GM12878 (cell line): ENCODE measurements at regions not wholly inside any gene's neighbourhood (a gene's known extent, or its start where the extent isn't known, plus 50 kb on each side); places are given as distances from the start of the nearest gene placed in this dataset.

Experiments
- ATAC-seq: fragments of 200-7000 bp; cut with Tn5 transposase; 3 replicates; pipeline ENCODE4 v1.9.1; 2020; ENCODE audit warnings: mild to moderate bottlenecking, moderate library complexity
- BruUV-seq: library from RNA; stranded (reverse); fragments of 400-500 nt; replicated peaks from 2 replicates; lab custom pipeline; 2021; lab: Mats Ljungman, UMichigan
- CTCF ChIA-PET: fragments of 300-600 bp; sonication (Branson Sonifier 250); formaldehyde crosslinking; extraction: SDS; loops from one replicate; lab custom pipeline; 2021; ENCODE audit warnings: inconsistent platforms; lab: Yijun Ruan, JAX
- POLR2A ChIA-PET: fragments of 350-600 bp; formaldehyde crosslinking; extraction: SDS; loops from one replicate; lab custom pipeline; 2021; ENCODE audit warnings: inconsistent platforms; lab: Charles Lee
- RAD21 ChIA-PET: fragments of 300-600 bp; sonication (Branson Sonifier 250); formaldehyde crosslinking; loops from one replicate; lab custom pipeline; 2023; ENCODE audit warnings: antibody characterized with exemption; ENCODE audit not compliant: unreplicated experiment; lab: Charles Lee
- SMC1A ChIA-PET: fragments of 300-600 bp; sonication (Branson Sonifier 250); formaldehyde crosslinking; loops from one replicate; lab custom pipeline; 2023; ENCODE audit not compliant: unreplicated experiment, uncharacterized antibody; lab: Charles Lee
- DNase-seq: peaks from one replicate; pipeline ENCODE4 v3.0.0-alpha.2; 2011; ENCODE audit warnings: low read depth, low spot score
- FAIRE-seq: peaks from 3 replicates; lab custom pipeline; 2011; peaks lifted over from hg19 to GRCh38; lab: Jason Lieb, UNC
- H2AFZ ChIP-seq: 2 replicates; pipeline ENCODE4 v1.6.0; 2011; ENCODE audit warnings: low read depth, low read length, control low read depth; ENCODE audit not compliant: control insufficient read depth
- H3K27ac ChIP-seq: 2 replicates; pipeline ENCODE4 v1.5.1; 2011; ENCODE audit warnings: control low read depth; ENCODE audit not compliant: control insufficient read depth, insufficient read depth
- H3K27me3 ChIP-seq, 2 experiments: replicated peaks in 1 of 2; 2 replicates each; pipeline versions ENCODE4 v1.6.0 to v1.6.1; 2011; ENCODE audit warnings: low read length in 1 of 2; ENCODE audit not compliant: control insufficient read depth in 2 of 2, insufficient read depth in 2 of 2
- H3K36me3 ChIP-seq, 2 experiments: 2 replicates each; pipeline ENCODE4 v1.5.1; 2011; ENCODE audit warnings: low read length in 1 of 2; ENCODE audit not compliant: control insufficient read depth in 2 of 2, insufficient read depth in 2 of 2
- H3K4me1 ChIP-seq: 2 replicates; pipeline ENCODE4 v1.6.1; 2011; ENCODE audit warnings: mild to moderate bottlenecking, low read length, moderate library complexity, mixed read lengths; ENCODE audit not compliant: control insufficient read depth, insufficient read depth
- H3K4me2 ChIP-seq: 2 replicates; pipeline ENCODE4 v1.6.0; 2011; ENCODE audit warnings: control low read depth; ENCODE audit not compliant: control insufficient read depth, insufficient read depth
- H3K4me3 ChIP-seq: fragments of 200-600 bp; sonication (generic); 2 replicates; pipeline ENCODE4 v1.5.1; 2016
- H3K79me2 ChIP-seq: 2 replicates; pipeline ENCODE4 v1.6.0; 2011; ENCODE audit warnings: low read length; ENCODE audit not compliant: control insufficient read depth, insufficient read depth
- H3K9ac ChIP-seq: 2 replicates; pipeline ENCODE4 v1.8.0; 2011; ENCODE audit warnings: low read length, control low read depth, mixed read lengths; ENCODE audit not compliant: control insufficient read depth, insufficient read depth
- H3K9me3 ChIP-seq: replicated peaks from 3 replicates; pipeline ENCODE4 v1.5.1; 2011; ENCODE audit warnings: mild to moderate bottlenecking, low read length; ENCODE audit not compliant: control insufficient read depth, insufficient read depth
- H4K20me1 ChIP-seq: 2 replicates; pipeline ENCODE4 v1.6.0; 2011; ENCODE audit not compliant: control insufficient read depth, insufficient read depth
- BRCA1 ChIP-seq: IDR thresholded peaks from 2 replicates; pipeline ENCODE4 v1.6.1; 2011; ENCODE audit warnings: low read depth, low read length, improper control_type of control experiment
- EED ChIP-seq: sonication (generic); IDR thresholded peaks from 2 replicates; pipeline ENCODE4 v1.6.1; 2016; ENCODE audit warnings: antibody characterized with exemption, low read depth
- KLF5 ChIP-seq: fragments of 450-650 bp; IDR thresholded peaks from 2 replicates; pipeline ENCODE4 v1.6.1; 2014; ENCODE audit warnings: mild to moderate bottlenecking; ENCODE audit not compliant: partially characterized antibody
- MTA3 ChIP-seq: IDR thresholded peaks from 2 replicates; pipeline ENCODE4 v1.6.1; 2012; ENCODE audit warnings: low read length, inconsistent platforms, borderline replicate concordance
- MYB ChIP-seq: fragments of 150-350 bp; IDR thresholded peaks from 2 replicates; pipeline ENCODE4 v1.6.1; 2014; ENCODE audit warnings: mild to moderate bottlenecking, low read depth, low read length, borderline replicate concordance
- RB1 ChIP-seq: fragments of 450-650 bp; formaldehyde crosslinking; IDR thresholded peaks from 2 replicates; pipeline ENCODE4 v1.6.1; 2017; ENCODE audit warnings: mild to moderate bottlenecking, borderline replicate concordance
- RBBP5 ChIP-seq: fragments of 200-600 bp; sonication (generic); conservative IDR thresholded peaks from 2 replicates; pipeline ENCODE4 v1.6.1; 2016
- ZBED1 ChIP-seq: IDR thresholded peaks from 2 replicates; pipeline ENCODE4 v1.6.1; 2016; ENCODE audit warnings: borderline replicate concordance
- ZNF622 ChIP-seq: fragments of 450-650 bp; IDR thresholded peaks from 2 replicates; pipeline ENCODE4 v1.6.1; 2017; ENCODE audit warnings: mild to moderate bottlenecking, inconsistent platforms
- WGBS: methylation state at CpG from one replicate; pipeline ENCODE4 v1.1.6; 2016; ENCODE audit warnings: low lambda C conversion rate; ENCODE audit not compliant: insufficient replicate concordance, insufficient coverage; ENCODE audit errors: missing lambda C conversion rate; 5-methylcytosine and 5-hydroxymethylcytosine counted together
- in situ Hi-C: fragments of 300-500 bp; cut with MboI; formaldehyde crosslinking; loops from 9 replicates; pipeline ENCODE4 v1.14.3; 2018; ENCODE audit warnings: mixed read lengths
- intact Hi-C: fragments of 100-400 bp; cut with micrococcal nuclease; formaldehyde crosslinking; loops from one replicate; pipeline ENCODE4 v1.14.2; 2022; ENCODE audit not compliant: unreplicated experiment
- TF ChIP-seq, protein P1 (sequence below): fragments of 150-350 bp; IDR thresholded peaks from 2 replicates; pipeline ENCODE4 v1.6.1; 2016; ENCODE audit warnings: low read depth, low read length
- TF ChIP-seq, protein P2 (sequence below): fragments of 450-650 bp; formaldehyde crosslinking; IDR thresholded peaks from 2 replicates; pipeline ENCODE4 v1.4.0; 2020; ENCODE audit warnings: mild to moderate bottlenecking, moderate library complexity
- TF ChIP-seq, protein P3 (sequence below): IDR thresholded peaks from 2 replicates; pipeline ENCODE4 v1.6.1; 2012; ENCODE audit warnings: low read depth, low read length, improper control_type of control experiment
- TF ChIP-seq, protein P4 (sequence below): fragments of 450-650 bp; IDR thresholded peaks from 2 replicates; pipeline ENCODE4 v1.6.1; 2018; ENCODE audit warnings: borderline replicate concordance, mild to moderate bottlenecking; ENCODE audit not compliant: partially characterized antibody

DNA sequence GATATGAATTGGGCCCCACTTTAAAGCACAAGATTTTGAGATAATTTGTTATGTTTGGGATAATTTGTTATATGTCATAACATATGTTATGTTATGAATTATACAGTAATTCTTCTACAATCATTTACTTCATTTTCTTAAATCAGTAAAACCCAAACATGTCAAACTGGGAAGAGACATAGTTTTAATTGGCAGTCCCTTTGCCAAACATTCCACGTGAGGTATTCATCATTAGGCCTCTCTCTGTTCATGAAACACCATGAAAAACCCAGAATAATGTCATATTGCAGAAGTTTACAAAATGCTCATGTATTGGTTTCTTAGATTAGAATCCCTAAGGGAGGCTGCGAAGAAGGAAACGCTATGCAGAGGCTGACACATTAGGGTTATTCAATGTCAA, 89.4 kb upstream of the PDE10A start (continued):
- TF ChIP-seq, protein P1, sequence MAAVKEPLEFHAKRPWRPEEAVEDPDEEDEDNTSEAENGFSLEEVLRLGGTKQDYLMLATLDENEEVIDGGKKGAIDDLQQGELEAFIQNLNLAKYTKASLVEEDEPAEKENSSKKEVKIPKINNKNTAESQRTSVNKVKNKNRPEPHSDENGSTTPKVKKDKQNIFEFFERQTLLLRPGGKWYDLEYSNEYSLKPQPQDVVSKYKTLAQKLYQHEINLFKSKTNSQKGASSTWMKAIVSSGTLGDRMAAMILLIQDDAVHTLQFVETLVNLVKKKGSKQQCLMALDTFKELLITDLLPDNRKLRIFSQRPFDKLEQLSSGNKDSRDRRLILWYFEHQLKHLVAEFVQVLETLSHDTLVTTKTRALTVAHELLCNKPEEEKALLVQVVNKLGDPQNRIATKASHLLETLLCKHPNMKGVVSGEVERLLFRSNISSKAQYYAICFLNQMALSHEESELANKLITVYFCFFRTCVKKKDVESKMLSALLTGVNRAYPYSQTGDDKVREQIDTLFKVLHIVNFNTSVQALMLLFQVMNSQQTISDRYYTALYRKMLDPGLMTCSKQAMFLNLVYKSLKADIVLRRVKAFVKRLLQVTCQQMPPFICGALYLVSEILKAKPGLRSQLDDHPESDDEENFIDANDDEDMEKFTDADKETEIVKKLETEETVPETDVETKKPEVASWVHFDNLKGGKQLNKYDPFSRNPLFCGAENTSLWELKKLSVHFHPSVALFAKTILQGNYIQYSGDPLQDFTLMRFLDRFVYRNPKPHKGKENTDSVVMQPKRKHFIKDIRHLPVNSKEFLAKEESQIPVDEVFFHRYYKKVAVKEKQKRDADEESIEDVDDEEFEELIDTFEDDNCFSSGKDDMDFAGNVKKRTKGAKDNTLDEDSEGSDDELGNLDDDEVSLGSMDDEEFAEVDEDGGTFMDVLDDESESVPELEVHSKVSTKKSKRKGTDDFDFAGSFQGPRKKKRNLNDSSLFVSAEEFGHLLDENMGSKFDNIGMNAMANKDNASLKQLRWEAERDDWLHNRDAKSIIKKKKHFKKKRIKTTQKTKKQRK = no peak
- TF ChIP-seq ZNF622 = no peak
- TF ChIP-seq, all 136 proteins: peak for 0

DNA sequence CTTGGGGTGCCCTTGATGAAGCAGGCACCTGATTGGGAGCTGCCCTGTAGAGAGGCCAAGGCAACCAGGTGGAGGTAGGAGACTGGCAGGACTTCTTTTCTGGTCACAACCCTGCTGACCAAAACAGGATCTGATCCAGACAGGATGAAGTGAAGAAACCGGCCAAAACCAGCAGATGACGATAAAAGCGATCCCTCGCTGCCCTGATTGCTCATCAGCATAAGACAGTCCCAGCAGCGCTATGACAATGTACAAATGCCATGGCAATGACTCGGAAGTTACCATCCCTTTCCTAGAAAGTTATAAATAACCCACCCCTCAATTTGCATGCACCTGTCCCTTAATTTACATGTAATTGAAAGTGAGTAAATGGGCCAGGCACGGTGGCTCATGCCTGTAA, 88.4 kb upstream of the PDE10A start:
- CTCF ChIA-PET = no interaction called here
- SMC1A ChIA-PET = no interaction called here
- Histone ChIP-seq H2AFZ (no peak overlapping the region), H3K36me3 (no peaks in the 10 kb centered on the region), H3K9me3 (no peaks in the 10 kb centered on the region), H3K79me2 (no peaks in the 10 kb centered on the region), H3K4me3 (no peak overlapping the region), H3K27me3 (no peaks in the 10 kb centered on the region), H3K27ac (no peak overlapping the region), H4K20me1 (no peaks in the 10 kb centered on the region), H3K4me1 (no peaks in the 10 kb centered on the region), H3K4me2 (no peak overlapping the region), H3K9ac (no peak overlapping the region)
- no peak for DNase-seq
- RAD21 ChIA-PET = no interaction called here
- intact Hi-C loops (no loop called here), in situ Hi-C loops (no loop called here)
- BruUV-seq = no TSS peak
- FAIRE-seq = no peak
- 64% methylated on average over 7 of the region's 7 CpGs for WGBS
- TF ChIP-seq RBBP5 (no peak), EED (no peak), MTA3 (no peak), ZBED1 (no peak), BRCA1 (no peak), KLF5 (no peak), RB1 (no peak), MYB (no peak)
- TF ChIP-seq, protein P2, sequence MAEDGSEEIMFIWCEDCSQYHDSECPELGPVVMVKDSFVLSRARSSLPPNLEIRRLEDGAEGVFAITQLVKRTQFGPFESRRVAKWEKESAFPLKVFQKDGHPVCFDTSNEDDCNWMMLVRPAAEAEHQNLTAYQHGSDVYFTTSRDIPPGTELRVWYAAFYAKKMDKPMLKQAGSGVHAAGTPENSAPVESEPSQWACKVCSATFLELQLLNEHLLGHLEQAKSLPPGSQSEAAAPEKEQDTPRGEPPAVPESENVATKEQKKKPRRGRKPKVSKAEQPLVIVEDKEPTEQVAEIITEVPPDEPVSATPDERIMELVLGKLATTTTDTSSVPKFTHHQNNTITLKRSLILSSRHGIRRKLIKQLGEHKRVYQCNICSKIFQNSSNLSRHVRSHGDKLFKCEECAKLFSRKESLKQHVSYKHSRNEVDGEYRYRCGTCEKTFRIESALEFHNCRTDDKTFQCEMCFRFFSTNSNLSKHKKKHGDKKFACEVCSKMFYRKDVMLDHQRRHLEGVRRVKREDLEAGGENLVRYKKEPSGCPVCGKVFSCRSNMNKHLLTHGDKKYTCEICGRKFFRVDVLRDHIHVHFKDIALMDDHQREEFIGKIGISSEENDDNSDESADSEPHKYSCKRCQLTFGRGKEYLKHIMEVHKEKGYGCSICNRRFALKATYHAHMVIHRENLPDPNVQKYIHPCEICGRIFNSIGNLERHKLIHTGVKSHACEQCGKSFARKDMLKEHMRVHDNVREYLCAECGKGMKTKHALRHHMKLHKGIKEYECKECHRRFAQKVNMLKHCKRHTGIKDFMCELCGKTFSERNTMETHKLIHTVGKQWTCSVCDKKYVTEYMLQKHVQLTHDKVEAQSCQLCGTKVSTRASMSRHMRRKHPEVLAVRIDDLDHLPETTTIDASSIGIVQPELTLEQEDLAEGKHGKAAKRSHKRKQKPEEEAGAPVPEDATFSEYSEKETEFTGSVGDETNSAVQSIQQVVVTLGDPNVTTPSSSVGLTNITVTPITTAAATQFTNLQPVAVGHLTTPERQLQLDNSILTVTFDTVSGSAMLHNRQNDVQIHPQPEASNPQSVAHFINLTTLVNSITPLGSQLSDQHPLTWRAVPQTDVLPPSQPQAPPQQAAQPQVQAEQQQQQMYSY (CRISPR knock-in tag) = no peak
- TF ChIP-seq, protein P3, sequence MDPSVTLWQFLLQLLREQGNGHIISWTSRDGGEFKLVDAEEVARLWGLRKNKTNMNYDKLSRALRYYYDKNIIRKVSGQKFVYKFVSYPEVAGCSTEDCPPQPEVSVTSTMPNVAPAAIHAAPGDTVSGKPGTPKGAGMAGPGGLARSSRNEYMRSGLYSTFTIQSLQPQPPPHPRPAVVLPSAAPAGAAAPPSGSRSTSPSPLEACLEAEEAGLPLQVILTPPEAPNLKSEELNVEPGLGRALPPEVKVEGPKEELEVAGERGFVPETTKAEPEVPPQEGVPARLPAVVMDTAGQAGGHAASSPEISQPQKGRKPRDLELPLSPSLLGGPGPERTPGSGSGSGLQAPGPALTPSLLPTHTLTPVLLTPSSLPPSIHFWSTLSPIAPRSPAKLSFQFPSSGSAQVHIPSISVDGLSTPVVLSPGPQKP = no peak
- TF ChIP-seq, protein P4, sequence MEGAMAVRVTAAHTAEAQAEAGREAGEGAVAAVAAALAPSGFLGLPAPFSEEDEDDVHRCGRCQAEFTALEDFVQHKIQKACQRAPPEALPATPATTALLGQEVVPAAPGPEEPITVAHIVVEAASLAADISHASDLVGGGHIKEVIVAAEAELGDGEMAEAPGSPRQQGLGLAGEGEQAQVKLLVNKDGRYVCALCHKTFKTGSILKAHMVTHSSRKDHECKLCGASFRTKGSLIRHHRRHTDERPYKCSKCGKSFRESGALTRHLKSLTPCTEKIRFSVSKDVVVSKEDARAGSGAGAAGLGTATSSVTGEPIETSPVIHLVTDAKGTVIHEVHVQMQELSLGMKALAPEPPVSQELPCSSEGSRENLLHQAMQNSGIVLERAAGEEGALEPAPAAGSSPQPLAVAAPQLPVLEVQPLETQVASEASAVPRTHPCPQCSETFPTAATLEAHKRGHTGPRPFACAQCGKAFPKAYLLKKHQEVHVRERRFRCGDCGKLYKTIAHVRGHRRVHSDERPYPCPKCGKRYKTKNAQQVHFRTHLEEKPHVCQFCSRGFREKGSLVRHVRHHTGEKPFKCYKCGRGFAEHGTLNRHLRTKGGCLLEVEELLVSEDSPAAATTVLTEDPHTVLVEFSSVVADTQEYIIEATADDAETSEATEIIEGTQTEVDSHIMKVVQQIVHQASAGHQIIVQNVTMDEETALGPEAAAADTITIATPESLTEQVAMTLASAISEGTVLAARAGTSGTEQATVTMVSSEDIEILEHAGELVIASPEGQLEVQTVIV = no peak
- POLR2A ChIA-PET = no interaction called here
- no peak for ATAC-seq
